ENCODE measurements at regions not wholly inside any gene's neighbourhood (a gene's known extent, or its start where the extent isn't known, plus 50 kb on each side); places are given as distances from the start of the nearest gene placed in this dataset.

- H3K27me3 ChIP-seq (ENCODE audit: insufficient read depth, low read length) = no peaks in the 10 kb centered on the region
- H2BK5ac ChIP-seq (ENCODE audit: insufficient read length, low read length) = no peak overlapping the region
- H3K9me3 ChIP-seq (ENCODE audit: control insufficient read depth, low read depth, low read length) = no peaks in the 10 kb centered on the region
- Mint-ChIP-seq H3K4me3 (no peak overlapping the region), H3K4me1 (0 out of 4 replicates have a peak, but pooled peaks cover 0 to 3% of the 10 kb centered on the region in 2 experiments), H3K27ac (no peak overlapping the region), H3K36me3 (ENCODE audit: insufficient read depth in 1 of 3, low read depth in 3 of 3) (peaks cover 0 to 2% (median 0%) of the 10 kb centered on the region in 3 experiments; a peak in 1 of 7 replicates), H3K27me3 (ENCODE audit: low read depth) (no peaks in the 10 kb centered on the region; the same call in 1 of the 2 replicates), H3K9me3 (peaks cover 0 to 4% of the 10 kb centered on the region in 2 experiments; a peak in 3 of 5 replicates)
- H2BK20ac ChIP-seq (ENCODE audit: low read depth, low read length, poor library complexity, severe bottlenecking) = no peak overlapping the region
- no peak overlapping the region for H2AFZ ChIP-seq (ENCODE audit: low read length)
- no peaks in the 10 kb centered on the region for H3K79me1 ChIP-seq (ENCODE audit: insufficient read depth, low read depth, low read length, poor library complexity, severe bottlenecking)
- H3K23me2 ChIP-seq (ENCODE audit: insufficient read length, low read depth, low read length, poor library complexity, severe bottlenecking) = no peaks in the 10 kb centered on the region
- no peak overlapping the region for H3K56ac ChIP-seq (ENCODE audit: insufficient read length, low read depth, low read length)
- no peak overlapping the region for H3T11ph ChIP-seq (ENCODE audit: low read length)
- no peak overlapping the region for H3K4ac ChIP-seq (ENCODE audit: low read depth, low read length)
- no peak overlapping the region for H3K9ac ChIP-seq (ENCODE audit: extremely low read depth, insufficient read length, low read length)
- H2BK12ac ChIP-seq (ENCODE audit: insufficient read length, low read depth, low read length) = no peak overlapping the region
- TF ChIP-seq, protein P1, sequence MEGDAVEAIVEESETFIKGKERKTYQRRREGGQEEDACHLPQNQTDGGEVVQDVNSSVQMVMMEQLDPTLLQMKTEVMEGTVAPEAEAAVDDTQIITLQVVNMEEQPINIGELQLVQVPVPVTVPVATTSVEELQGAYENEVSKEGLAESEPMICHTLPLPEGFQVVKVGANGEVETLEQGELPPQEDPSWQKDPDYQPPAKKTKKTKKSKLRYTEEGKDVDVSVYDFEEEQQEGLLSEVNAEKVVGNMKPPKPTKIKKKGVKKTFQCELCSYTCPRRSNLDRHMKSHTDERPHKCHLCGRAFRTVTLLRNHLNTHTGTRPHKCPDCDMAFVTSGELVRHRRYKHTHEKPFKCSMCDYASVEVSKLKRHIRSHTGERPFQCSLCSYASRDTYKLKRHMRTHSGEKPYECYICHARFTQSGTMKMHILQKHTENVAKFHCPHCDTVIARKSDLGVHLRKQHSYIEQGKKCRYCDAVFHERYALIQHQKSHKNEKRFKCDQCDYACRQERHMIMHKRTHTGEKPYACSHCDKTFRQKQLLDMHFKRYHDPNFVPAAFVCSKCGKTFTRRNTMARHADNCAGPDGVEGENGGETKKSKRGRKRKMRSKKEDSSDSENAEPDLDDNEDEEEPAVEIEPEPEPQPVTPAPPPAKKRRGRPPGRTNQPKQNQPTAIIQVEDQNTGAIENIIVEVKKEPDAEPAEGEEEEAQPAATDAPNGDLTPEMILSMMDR (conservative IDR thresholded peaks at IDR 0.05) = no peak
- no peak overlapping the region for H2AK5ac ChIP-seq (ENCODE audit: insufficient read length, low read length)
- no peak overlapping the region for H2BK15ac ChIP-seq (ENCODE audit: low read depth, low read length)
- no peak overlapping the region for H4K8ac ChIP-seq (replicated peaks; ENCODE audit: insufficient read length, low read depth, low read length)
- no peak overlapping the region for H3K23ac ChIP-seq (ENCODE audit: insufficient read length, low read depth, low read length)
- no peak overlapping the region for H3K14ac ChIP-seq (ENCODE audit: insufficient read depth, low read length)
- H4K91ac ChIP-seq (ENCODE audit: insufficient read length, low read depth, low read length) = no peak overlapping the region
- H2BK120ac ChIP-seq (ENCODE audit: low read depth, low read length, poor library complexity, severe bottlenecking) = no peak overlapping the region
- H3K27ac ChIP-seq (ENCODE audit: insufficient read length, low read depth, low read length) = no peak overlapping the region
- no peak overlapping the region for H3K18ac ChIP-seq (ENCODE audit: insufficient read length, low read depth, low read length)
- H3K4me1 ChIP-seq (ENCODE audit: insufficient read depth, low read length) = no peaks in the 10 kb centered on the region
- H3K79me2 ChIP-seq (ENCODE audit: insufficient read depth, low read length) = no peaks in the 10 kb centered on the region
- no peak overlapping the region for H4K5ac ChIP-seq (ENCODE audit: insufficient read length, low read depth, low read length)
- no peak overlapping the region for H3K4me2 ChIP-seq (ENCODE audit: insufficient read depth, insufficient read length, low read length)
- no peak for DNase-seq
- no peaks in the 10 kb centered on the region for H4K20me1 ChIP-seq (ENCODE audit: control insufficient read depth, insufficient read depth, insufficient read length)
- WGBS (ENCODE audit: extremely low coverage, insufficient read length, low lambda C conversion rate) = no CpG with 5 or more reads among the region's 5 CpGs
These were observed 116.5 kb upstream of the BMP2 start for GRCh38 chr20:6651016-6651415.

Data from H9 (cell line).